Hepatocyte (in vitro differentiated cells): ENCODE measurements at regions not wholly inside any gene's neighbourhood (a gene's known extent, or its start where the extent isn't known, plus 50 kb on each side); places are given as distances from the start of the nearest gene placed in this dataset.

ENCODE experiments used
- EZH2 ChIP-seq: fragments of 200-600 bp; sonication (generic); IDR thresholded peaks from 2 replicates; pipeline ENCODE4 v1.6.1; 2016; ENCODE audit warnings: antibody characterized with exemption, mild to moderate bottlenecking, borderline replicate concordance
- EZH2phosphoT487 ChIP-seq: fragments of 200-600 bp; sonication (generic); IDR thresholded peaks from one replicate; pipeline ENCODE4 v1.6.1; 2018; ENCODE audit warnings: antibody characterized with exemption, mild to moderate bottlenecking, low read depth, moderate library complexity; ENCODE audit not compliant: unreplicated experiment, severe bottlenecking
- TF ChIP-seq, protein P1 (sequence below): fragments of 200-600 bp; sonication (generic); IDR thresholded peaks from 2 replicates; pipeline ENCODE4 v1.5.1; 2016; ENCODE audit warnings: antibody characterized with exemption, mild to moderate bottlenecking; ENCODE audit not compliant: poor library complexity

DNA sequence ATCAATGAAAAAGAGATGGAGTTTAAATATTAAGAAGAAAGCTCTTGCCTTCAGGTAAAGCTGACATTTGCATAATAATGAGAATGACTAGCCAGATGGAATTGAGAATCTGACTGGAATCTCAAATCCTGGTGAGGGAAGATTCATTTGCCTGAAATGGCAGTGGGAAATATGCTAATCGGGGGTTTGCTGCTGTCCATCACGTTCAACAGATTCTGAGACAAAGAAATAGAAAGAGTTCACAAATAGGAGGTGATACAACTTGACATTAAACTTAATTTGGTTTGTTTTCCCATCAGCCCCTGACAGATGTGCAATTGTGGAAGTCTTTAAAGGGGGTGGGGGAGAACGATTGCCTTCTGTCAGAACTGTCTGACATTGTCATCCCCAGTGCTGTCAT, 347.4 kb downstream of the PDCD6IP start:
- TF ChIP-seq, protein P1, sequence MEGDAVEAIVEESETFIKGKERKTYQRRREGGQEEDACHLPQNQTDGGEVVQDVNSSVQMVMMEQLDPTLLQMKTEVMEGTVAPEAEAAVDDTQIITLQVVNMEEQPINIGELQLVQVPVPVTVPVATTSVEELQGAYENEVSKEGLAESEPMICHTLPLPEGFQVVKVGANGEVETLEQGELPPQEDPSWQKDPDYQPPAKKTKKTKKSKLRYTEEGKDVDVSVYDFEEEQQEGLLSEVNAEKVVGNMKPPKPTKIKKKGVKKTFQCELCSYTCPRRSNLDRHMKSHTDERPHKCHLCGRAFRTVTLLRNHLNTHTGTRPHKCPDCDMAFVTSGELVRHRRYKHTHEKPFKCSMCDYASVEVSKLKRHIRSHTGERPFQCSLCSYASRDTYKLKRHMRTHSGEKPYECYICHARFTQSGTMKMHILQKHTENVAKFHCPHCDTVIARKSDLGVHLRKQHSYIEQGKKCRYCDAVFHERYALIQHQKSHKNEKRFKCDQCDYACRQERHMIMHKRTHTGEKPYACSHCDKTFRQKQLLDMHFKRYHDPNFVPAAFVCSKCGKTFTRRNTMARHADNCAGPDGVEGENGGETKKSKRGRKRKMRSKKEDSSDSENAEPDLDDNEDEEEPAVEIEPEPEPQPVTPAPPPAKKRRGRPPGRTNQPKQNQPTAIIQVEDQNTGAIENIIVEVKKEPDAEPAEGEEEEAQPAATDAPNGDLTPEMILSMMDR, result no peak
- TF ChIP-seq EZH2phosphoT487, result no peak
- TF ChIP-seq EZH2, result no peak
